ENCODE measurements at regions not wholly inside any gene's neighbourhood (a gene's known extent, or its start where the extent isn't known, plus 50 kb on each side); places are given as distances from the start of the nearest gene placed in this dataset.

DNA sequence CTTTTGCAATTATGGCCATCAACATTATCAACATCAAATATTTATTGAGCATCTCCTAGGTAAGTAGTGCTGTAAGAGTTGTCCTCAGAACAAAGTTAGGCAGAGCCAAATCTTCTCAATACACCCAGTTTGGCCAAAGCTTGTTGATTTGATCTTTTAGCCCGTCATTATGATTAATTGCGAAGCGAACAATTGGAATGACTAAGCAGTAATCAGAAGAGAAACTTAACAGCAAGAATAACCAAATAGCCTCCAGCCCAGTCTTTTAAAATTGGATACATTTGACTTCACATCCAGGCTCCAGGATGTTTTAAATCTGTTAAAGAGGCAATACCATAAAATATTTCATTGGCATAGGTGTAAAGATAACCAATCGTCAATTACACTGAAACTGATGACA is 1156.0 kb downstream of the OLFM4 start:
- DNase-seq = no peak
- ATAC-seq = no peak
- Mint-ChIP-seq H3K27ac (no peak overlapping the region), H3K36me3 (ENCODE audit: low read depth) (no peaks in the 10 kb centered on the region), H3K27me3 (no peaks in the 10 kb centered on the region), H3K9me3 (peaks cover 12% of the 10 kb centered on the region), H3K4me3 (no peak overlapping the region), H3K4me1 (ENCODE audit: low read depth) (no peaks in the 10 kb centered on the region)
- ChIA-PET CTCF (no interaction called here), POLR2A (no interaction called here)
- intact Hi-C loops (cut with micrococcal nuclease) = no loop called here
- TF ChIP-seq CTCF (IDR thresholded peaks at IDR 0.05) = no peak

DNA sequence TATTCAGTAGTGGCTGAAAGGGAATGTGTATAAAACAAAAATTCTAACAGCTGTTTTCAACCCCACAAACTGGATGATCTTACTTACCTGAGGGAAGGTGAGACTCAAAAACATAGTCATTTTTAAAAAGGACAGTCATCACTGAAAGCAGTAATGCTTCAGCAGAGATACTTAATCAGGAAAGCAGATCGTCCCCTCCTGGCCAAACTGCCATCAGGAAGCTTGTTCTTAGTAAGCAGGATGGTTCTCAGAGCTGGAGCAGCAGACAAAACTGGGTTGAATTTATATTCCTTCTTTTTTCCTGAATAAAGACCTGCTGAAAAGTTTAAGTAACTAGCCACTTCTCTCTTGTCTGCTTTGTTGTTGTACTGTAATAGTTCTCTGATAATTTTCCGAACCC is 1156.5 kb downstream of the OLFM4 start:
- no peak for DNase-seq
- Mint-ChIP-seq H3K36me3 (ENCODE audit: low read depth) (no peaks in the 10 kb centered on the region), H3K27ac (no peak overlapping the region), H3K4me1 (ENCODE audit: low read depth) (no peaks in the 10 kb centered on the region), H3K27me3 (no peaks in the 10 kb centered on the region), H3K4me3 (no peak overlapping the region), H3K9me3 (peaks cover 11% of the 10 kb centered on the region)
- intact Hi-C loops (cut with micrococcal nuclease) = no loop called here
- CTCF ChIA-PET = no interaction called here
- no peak for ATAC-seq
- POLR2A ChIA-PET = no interaction called here
- no peak for TF ChIP-seq CTCF (IDR thresholded peaks at IDR 0.05)

- no peak for ATAC-seq
- Mint-ChIP-seq H3K27ac (no peak overlapping the region), H3K36me3 (ENCODE audit: low read depth) (no peaks in the 10 kb centered on the region), H3K4me3 (no peak overlapping the region), H3K9me3 (peaks cover 9% of the 10 kb centered on the region), H3K4me1 (ENCODE audit: low read depth) (no peaks in the 10 kb centered on the region), H3K27me3 (no peaks in the 10 kb centered on the region)
- CTCF ChIA-PET = no interaction called here
- intact Hi-C loops (cut with micrococcal nuclease) = no loop called here
- no peak for TF ChIP-seq CTCF (IDR thresholded peaks at IDR 0.05)
- POLR2A ChIA-PET = no interaction called here
- no peak for DNase-seq
Measured at GRCh38 chr13:54185785-54186184, 1157.2 kb downstream of the OLFM4 start.

- DNase-seq (no peak), ATAC-seq (no peak)
- peaks cover 8% of the 10 kb centered on the region for H3K9me3 Mint-ChIP-seq
- H3K27me3 Mint-ChIP-seq = no peaks in the 10 kb centered on the region
- intact Hi-C loops (cut with micrococcal nuclease) = no loop called here
- ChIA-PET CTCF (no interaction called here), POLR2A (no interaction called here)
- no peaks in the 10 kb centered on the region for H3K36me3 Mint-ChIP-seq (ENCODE audit: low read depth)
- no peak for TF ChIP-seq CTCF (IDR thresholded peaks at IDR 0.05)
- H3K4me1 Mint-ChIP-seq (ENCODE audit: low read depth) = no peaks in the 10 kb centered on the region
- H3K27ac Mint-ChIP-seq = no peak overlapping the region
- no peak overlapping the region for H3K4me3 Mint-ChIP-seq
Measured at GRCh38 chr13:54187461-54187860, 1158.8 kb downstream of the OLFM4 start.

GRCh38 chr13:54194233-54195024 is 1165.8 kb downstream of the OLFM4 start:
- Mint-ChIP-seq H3K27me3 (no peaks in the 10 kb centered on the region), H3K36me3 (ENCODE audit: low read depth) (no peaks in the 10 kb centered on the region), H3K27ac (no peak overlapping the region), H3K4me1 (ENCODE audit: low read depth) (no peaks in the 10 kb centered on the region), H3K9me3 (no peaks in the 10 kb centered on the region), H3K4me3 (no peak overlapping the region)
- POLR2A ChIA-PET = no interaction called here
- DNase-seq (no peak), ATAC-seq (no peak)
- intact Hi-C loops (cut with micrococcal nuclease) = no loop called here
- CTCF ChIA-PET = no interaction called here
- no peak for TF ChIP-seq CTCF (IDR thresholded peaks at IDR 0.05)
